Keratinocyte (primary cell): ENCODE measurements at regions not wholly inside any gene's neighbourhood (a gene's known extent, or its start where the extent isn't known, plus 50 kb on each side); places are given as distances from the start of the nearest gene placed in this dataset.

Experiments
- CTCF ChIP-seq, 3 experiments: IDR thresholded peaks in 1 of 3; conservative IDR thresholded peaks in 1 of 3; optimal IDR thresholded peaks in 1 of 3; 2 replicates in 2 of 3; 3 replicates in 1 of 3; pipeline versions ENCODE3 to v1.5.1; 2011; ENCODE audit warnings: low read length in 3 of 3, mild to moderate bottlenecking in 3 of 3, moderate library complexity in 2 of 3, control low read depth in 1 of 3, inconsistent platforms in 1 of 3; ENCODE audit not compliant: insufficient read depth in 2 of 3; ENCODE audit errors: extremely low read depth in 1 of 3
- EZH2 ChIP-seq: IDR thresholded peaks from one replicate; pipeline ENCODE4 v1.6.1; 2012; ENCODE audit warnings: inconsistent platforms, mild to moderate bottlenecking, low read length, moderate library complexity

- TF ChIP-seq CTCF (optimal IDR thresholded peaks at IDR 0.05 in 1 of 3, IDR thresholded peaks at IDR 0.05 in 1 of 3, conservative IDR thresholded peaks at IDR 0.05 in 1 of 3; ENCODE audit: extremely low read depth in 1 of 3, insufficient read depth in 2 of 3, low read length in 3 of 3) (no peak), EZH2 (no peak)
These were observed 472.4 kb upstream of the NWD2 start for GRCh38 chr4:36772154-36772516.
